HG02840 (cell line): ENCODE measurements at regions not wholly inside any gene's neighbourhood (a gene's known extent, or its start where the extent isn't known, plus 50 kb on each side); places are given as distances from the start of the nearest gene placed in this dataset.

ENCODE experiments used
- ATAC-seq: cut with Tn5 transposase; IDR thresholded peaks from one replicate; pipeline ENCODE4 v1.9.1; 2021; ENCODE audit warnings: mild to moderate bottlenecking, moderate library complexity, moderate number of reproducible peaks; ENCODE audit not compliant: unreplicated experiment, low FRiP score

DNA sequence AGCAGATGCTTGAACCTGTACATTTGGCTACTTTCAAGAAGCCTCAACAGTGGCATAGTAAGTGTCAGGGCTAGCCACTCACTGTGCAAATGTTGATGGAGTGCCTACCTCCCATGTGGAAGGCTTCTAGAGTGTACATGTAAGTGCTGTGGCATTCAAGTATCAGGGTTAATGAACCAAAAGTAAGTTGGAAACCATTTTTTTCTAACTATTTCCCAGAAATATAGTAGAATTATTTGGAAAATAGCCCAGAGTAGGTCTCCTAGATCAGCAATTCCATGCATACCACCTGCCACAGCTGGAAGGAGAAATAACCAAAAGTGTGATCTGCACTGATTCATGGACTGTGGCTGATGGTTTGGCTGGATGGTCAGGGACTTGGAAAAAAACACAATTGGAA is 53.3 kb downstream of the FOXD1 start:
- no peak for ATAC-seq

DNA sequence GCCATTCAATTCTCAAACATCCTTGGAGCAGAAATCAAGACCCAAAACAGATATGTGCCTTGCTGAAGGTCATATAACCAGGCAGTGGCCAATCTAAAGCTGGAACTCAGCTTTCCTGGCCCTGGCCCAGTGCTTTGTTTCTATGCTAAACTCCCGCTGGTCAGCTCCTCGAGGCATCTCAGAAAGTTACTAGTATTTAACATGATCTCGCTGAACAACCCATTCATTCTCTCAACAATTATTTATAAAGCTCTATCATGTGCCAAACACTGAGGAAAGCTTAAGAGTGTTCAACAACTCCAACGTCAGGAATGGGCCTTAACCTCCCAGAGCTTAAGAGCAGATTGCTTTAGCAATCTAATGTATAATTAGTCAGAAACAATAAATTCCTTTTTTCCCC is 54.0 kb downstream of the FOXD1 start:
- ATAC-seq, result no peak

DNA sequence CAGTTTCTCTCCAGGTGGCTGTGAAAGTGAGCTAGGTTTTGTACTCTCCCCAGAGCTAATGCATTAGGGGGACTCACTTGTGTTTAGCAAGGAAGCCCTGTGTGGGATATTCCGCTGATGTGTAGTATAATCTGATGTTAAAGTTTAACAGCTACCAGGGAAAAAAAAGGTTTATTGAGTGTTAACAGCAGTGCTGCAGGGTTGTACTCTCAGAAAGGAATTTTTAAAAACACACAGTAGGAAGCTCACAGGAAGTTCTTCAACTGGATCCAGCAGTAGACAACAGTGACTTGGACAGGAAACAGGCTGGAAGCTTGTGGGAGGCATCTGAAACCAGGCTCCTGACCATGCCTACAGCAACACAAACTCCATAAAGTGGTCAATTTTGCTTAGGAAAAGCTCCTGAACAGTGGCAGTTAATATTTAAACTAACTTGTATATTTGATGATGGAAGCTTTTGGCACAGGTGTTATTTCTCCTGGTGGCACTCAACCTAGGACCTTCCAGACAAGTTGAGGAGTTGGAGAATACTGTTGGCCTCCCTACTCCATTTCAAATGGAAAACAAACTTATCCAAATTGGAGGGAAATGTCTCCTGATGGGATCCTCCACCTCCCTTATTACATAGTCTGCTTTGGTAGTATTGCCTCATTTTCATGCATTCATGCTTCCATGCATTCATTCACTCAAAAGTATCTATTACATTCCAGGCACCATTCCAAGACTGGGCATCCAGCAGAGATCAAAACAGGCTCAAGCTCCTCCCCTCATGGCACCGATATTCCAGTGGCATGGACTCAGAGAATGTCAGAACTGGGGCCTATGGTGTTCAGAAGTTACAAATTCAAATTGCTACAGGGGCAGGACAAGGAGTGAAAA is 54.7 kb downstream of the FOXD1 start:
- ATAC-seq, result no peak

DNA sequence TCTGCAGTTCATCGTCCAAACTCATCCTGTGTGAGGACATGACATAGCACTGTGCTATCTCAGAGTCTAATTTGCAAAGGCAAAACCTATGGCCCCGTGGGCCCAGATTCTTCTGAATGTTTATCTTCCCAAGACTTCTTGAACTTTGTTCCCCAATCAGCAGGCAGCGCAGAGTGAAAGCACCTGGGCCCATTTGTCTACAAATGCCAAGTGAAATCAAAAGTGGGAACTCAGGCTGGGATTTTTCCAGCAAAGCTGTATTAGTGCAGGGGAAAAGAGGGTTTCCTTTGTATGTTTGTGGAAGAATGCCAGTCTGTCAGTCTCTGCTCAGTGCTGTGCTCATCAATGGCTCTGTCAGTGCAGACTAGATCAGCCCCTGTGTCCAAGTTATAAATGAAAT is 55.8 kb downstream of the FOXD1 start:
- ATAC-seq, result no peak

DNA sequence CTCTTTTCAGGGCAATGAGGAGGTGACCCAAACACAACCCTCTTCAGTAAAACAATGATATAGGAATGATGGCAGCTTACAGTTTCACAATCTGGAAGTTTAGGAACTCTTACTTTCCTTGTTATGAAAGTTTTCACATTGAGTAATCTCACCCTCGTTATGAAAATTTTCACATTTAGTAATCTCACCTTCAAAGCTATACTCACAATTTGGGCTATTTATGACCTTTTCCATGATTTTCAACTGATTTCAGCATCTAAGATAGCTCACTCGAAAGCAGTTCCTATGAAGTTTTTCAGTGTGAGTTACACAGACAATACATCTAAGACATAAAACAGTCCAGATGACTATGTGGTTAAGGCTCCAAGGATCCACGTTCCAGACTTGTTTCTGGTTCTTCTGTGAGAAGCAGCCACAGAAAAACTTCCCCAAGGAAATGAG is 57.1 kb downstream of the FOXD1 start:
- no peak for ATAC-seq

DNA sequence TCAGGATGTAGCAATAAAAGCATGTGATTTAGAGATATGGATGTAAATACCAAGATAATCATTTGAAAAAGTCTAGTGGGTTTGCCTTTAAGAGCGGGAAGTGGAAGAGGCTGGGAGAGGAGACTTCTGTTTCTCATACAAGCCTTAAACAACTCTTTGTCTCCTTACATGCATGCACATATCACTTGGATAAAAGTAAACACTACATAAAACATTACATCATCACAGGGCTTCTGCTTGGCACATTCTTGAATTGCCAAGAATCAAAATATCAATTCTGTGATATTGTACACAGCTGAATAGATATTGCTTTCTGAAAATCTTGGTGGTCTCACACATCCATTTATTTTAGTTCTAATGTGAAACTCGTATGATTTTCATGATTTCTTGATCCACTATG is 57.6 kb downstream of the FOXD1 start:
- ATAC-seq, result no peak

DNA sequence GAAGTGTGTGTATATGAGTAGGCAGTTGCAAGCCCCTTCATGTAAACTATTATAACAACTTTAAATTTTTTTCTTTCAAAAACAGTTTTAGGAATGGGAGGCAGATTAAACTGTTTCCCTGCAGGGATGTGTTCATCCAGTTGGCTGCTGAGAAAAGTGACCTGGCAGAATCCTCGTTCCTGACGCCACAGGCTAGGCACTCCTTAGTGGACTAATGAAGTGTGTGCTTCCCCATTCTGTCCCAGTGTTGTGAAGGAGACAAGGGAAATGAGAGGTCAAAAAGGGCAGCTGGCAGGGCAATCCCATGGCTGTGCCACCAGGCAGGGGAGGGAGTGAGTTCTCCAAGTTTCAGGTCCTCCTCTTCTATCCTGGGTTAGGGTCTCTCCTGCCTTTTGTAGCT is 59.8 kb downstream of the FOXD1 start:
- no peak for ATAC-seq

DNA sequence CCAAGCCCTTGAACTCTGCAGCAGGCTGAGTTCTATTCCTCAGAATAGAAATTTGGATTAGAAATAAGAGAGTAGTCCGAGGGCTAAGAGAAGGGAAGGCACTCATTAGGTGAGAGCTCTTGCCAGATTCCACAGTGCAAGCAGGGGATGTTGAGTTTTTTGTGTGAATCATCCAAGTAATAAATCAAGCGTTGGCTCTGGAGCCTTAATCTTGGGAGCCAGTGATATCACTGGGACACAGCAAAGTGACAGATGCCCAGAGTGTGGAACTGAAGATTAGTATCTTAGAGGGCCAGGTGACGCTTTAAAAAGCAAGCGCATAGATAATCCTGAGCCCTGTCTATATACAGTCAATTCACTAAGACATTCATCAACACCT is 60.3 kb downstream of the FOXD1 start:
- no peak for ATAC-seq

DNA sequence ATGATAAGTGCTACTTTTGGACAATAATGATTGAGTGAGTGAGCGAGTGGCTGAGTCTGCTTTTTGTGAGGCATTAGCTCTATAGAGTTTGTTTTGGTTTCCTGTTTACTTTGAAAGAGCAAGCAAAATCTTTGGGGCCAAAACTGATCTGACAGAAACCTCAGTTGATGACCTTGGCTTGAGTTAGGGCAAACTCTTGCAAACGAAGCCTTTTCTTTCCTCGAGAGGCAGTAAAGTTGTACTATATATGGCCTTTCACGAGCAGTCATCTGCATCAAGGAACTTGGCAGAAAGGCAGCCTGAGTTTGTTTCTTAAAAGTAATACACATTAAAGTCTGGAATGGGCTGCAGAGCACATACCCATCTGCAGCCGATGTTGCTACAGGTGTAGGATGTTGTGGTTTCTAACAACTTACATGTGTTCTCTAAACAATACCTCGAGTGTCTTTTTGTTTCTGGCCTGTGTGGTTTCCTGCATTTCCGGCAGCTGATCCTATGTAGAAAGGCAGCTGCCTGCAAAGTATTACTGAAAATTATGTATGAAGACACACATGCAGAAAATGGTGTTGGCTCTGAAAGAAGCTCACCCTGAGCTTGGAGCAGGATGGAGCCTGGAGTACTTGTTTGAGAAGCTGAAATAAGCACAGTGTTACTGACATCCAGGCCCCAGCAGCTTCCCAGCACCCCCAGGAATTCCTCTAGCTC is 60.8 kb downstream of the FOXD1 start:
- peak; percentile 84 for ATAC-seq

DNA sequence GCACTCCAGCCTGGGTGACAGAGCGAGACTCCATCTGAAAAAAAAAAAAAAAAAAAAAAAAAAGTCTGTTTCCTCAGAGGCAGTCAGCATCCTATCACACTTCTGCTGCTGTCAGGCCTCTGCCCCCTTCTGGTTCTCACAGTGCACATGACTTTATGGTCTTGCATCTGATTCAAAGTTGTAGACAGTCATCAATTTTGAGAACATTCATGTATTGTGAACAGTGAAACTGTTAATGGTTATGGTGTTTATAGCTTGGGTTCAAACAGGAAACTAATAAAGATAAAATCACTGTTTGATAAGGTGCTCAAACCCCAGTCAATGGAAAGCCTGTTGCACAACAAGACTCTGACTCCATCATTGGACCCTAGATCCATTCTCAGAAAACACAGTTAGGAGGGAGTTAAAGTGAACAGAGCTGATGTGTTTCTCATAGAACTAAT is 61.4 kb downstream of the FOXD1 start:
- no peak for ATAC-seq

DNA sequence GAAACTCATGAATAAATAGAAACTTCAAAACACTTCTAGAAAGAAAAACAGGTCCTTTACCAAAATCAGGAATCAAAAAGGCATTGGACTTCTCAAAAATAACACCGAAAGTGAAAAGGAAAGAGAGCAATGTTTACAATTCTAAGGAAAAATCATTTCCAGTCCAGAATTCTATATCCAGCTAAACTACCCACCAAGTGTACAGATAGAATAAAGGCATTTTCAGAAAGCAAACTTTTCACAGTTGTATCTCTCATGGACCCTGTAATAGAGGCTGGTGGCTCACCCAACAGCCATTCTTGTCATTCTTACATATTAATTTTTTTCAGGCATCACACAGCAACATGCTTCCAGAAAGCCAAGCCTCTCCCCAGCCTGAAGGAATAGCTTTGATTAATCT is 63.7 kb downstream of the FOXD1 start:
- no peak for ATAC-seq

DNA sequence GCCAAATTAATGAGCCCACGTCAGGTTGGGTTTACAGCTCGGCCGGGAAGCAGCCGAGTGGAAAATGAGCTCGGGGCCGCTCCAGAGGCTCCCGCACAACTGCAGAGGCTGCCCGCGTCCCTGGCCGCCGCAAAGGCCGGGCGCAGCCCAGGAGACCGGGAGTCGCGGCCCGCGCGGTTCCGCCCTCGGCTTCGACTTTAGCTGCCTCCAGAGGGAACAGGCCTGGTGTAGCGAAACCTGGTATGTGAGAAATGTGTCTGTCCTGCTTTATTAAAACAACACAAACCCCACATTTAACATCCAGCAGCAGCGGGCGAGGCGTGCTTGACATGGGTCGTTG is 66.2 kb downstream of the FOXD1 start:
- ATAC-seq, result no peak

DNA sequence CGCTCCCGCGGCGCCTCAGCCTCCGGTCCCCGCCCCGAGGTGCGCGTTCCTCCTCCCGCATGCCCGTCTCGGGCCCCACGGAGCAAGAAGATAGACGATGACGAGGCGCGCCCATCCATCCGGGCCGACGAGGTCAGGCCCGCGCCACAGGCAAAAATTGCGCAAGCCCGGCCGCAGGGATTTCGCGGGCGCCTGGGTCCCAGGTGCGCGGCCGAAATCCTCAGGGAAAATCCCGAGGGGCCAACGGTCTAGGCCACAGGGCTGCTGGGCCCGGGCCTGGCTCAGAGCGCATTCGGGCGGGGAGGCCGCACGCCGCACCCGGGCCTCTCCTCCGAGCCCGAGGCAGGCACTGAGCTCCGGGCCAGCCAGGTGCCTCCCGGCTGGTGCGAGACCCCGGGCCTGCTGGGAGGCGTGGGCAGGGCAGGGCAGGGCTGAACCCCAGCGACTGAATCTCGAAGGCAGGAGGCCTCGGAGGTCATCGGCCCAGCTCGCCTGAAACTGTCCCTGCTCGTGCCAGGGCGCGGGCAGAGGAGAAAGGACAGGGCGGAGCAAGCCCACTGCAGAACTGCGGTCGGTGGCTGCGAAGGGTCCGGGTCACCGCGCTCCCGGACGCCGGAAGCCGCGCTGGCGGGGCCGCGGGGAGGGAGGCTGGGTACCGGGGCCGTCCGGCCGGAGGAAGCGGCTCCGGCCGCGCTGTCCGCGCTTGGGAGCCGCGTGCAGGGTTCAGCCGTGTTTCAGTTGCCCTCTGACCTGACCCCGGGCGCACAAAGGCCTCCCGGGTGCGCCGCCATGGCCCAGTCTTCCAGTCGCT is 66.8 kb downstream of the FOXD1 start:
- ATAC-seq, result no peak

DNA sequence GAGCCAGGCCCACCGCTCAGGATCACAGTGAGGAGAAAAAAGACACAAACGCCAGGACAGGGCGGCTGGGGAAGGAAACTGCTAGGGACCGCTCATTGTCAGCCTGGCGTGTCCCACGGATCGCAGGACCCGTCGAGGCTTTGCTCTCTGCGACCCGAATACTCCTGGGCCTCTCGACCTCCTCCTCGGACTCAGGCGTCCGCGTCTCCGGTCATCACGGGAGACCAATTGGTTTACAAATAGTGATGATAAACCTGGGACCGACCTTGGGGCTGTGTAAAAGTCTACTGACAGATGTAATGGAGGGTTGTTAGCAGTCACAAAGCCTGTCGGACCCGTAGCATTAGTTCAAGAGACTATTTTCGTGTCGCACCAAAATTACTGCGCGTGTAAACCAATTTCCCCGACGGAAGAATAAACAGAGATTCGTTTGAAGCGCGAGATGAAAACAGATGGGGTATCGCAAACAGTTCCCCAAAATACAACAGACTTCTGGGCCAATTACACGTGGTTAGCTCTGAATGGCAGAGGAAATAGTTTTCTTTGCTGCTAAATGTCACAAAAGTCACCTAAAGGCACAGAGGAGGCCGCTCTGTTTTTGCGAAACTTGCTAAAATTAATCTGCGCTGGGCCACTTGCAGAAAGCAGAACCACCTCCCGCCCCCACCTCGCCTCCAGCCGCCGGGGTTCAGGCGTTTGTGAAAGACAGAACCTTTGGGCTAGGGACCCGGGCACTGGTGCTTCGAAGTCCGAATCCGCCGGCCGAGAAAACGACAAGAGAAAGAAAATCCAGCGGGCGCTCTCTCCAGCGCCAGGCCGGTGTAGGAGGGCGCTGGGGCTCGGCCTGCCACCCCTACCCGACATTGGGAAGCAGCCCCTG is 67.6 kb downstream of the FOXD1 start:
- no peak for ATAC-seq

DNA sequence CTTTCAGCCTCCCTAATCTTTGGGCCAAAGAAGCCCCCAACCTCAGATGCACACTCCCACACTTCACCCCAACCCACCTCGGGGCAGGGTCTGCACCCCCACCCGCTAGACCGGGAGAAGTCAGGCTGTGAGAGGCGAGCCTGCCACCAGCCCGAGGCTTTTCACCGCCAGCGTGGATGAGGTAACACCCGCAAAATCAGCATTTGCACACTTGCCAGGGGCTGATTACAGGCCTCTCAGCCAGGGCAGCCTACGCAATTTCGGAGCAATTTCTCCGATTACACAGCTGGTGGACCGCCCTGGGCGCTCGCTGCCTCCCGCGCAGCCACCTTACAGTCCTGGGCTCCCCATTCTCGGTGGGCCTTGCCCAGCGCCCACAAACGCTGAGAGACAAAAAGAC is 68.5 kb downstream of the FOXD1 start:
- no peak for ATAC-seq

DNA sequence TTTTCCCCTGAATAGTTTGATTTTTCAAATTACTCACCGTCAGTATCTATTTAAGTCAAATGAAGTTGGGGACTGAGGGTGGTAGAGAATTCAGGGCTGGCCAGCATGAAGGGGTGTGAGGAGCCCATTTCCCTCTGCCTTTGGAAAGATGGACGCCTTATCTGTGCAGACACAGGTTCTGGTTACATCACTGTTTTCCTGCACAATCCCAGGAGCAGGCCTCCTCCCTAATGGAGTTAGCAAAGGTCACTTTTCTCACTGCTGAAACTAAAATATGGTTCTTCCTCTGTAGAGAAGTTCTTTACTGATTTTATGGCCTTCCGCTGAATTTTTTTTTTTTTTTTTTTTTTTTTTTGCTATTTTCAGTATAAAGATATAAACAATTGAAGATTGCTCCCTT is 69.1 kb downstream of the FOXD1 start:
- ATAC-seq, result no peak

DNA sequence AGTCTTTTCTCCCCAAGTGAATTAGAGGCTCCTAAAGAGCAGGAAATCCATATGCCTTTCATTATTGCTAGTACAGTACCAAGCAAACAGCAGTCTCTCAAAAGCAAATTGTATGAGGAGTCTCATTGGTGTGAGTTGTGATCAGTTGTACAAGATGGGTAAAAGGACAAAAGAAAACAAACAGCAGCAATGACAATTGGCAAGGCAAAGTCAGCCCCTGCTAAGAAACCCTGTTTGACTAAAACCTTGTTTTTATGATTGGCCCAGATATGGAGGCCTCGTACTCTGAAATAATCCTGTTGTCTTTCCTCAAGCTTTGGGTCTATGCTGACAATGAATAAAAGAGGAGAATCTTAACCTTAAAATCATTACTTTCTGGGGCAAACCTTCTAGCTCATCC is 69.8 kb downstream of the FOXD1 start:
- ATAC-seq, result no peak

DNA sequence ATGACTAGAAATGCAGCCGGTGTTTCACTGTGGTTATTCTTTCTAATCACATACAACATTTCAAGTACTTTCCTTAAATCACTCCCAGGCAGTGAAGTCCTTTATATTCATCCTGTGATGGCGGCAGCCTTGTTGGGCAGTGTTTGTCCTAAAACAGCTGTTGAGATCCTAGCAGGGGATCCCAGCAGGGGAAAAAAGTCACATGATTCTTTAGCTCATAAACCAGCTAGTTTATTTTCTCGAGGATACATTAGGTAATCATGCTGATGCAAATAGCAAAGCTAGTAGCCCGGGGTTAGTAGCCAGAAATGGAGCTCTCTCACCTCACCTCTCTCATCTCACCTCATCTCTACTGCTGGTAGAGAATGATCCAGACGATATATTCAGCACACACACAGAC is 70.5 kb downstream of the FOXD1 start:
- no peak for ATAC-seq

DNA sequence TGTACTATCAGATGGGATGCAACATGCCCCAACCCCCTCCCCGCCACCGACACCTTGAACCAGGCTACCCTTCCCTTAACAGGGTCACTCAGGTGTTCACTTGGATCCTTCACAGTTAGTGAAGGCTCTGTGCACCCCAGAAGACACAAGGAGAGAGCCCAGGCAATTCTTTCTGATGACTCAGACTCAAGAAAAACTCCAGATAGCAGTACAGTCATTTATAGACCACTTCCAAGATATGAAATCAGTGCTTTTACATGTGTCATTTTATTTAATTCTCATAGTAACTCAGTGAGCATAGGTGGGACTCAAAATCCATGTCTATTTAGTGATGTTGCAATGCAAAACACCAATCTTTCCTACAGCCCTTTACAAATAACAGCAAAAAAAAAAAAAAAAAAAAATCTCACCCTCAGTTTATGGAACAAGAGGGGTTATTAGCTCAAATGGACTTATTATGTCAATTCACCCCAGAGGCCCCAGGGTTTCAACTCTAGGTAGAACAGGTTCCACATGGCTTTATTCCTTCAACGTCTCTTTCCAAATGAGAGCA is 71.9 kb downstream of the FOXD1 start:
- no peak for ATAC-seq

DNA sequence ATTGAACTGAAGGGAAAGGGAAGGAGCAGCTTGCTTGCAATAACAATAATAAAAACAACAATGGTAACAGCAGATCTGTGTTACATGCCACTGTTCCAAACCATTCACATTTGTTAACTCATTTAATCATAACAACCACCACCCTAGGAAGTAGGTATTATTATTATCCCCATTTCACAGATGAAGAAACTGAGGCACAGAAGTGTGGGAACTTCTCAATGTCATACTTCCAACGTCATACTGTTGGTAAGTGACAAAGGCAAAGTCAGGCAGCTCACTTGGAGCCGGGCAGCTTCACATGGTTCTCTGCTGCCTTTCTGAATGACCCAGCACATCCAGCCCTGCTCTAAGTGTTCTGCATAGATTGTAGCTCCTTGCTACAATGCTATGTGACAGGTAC is 72.6 kb downstream of the FOXD1 start:
- no peak for ATAC-seq
